CD14-positive monocyte (primary cell): ENCODE measurements at regions not wholly inside any gene's neighbourhood (a gene's known extent, or its start where the extent isn't known, plus 50 kb on each side); places are given as distances from the start of the nearest gene placed in this dataset.

ENCODE experiments used
- DNase-seq, 3 donors: peaks; one replicate each; pipeline ENCODE4 v3.0.0-alpha.2; 2011 to 2022
- H2AFZ ChIP-seq: 2 replicates; pipeline ENCODE4 v1.6.0; 2012; ENCODE audit warnings: mild to moderate bottlenecking, low read depth, low read length, inconsistent platforms; ENCODE audit not compliant: insufficient read depth, poor library complexity, severe bottlenecking
- H3K27ac ChIP-seq, 2 donors: 1 replicate in 1 of 2; 2 replicates in 1 of 2; pipeline ENCODE4 v1.5.1; 2012 to 2013; ENCODE audit warnings: low read length in 2 of 2, control low read depth in 1 of 2, inconsistent platforms in 1 of 2, low read depth in 1 of 2, mild to moderate bottlenecking in 1 of 2
- H3K27me3 ChIP-seq, 2 donors: one replicate each; pipeline versions ENCODE4 v1.6.0 to v1.6.1; 2011 to 2013; ENCODE audit warnings: low read length in 2 of 2; ENCODE audit not compliant: control insufficient read depth in 2 of 2, insufficient read depth in 2 of 2
- H3K36me3 ChIP-seq, 2 donors: replicated peaks in 1 of 2; 1 replicate in 1 of 2; 2 replicates in 1 of 2; pipeline versions ENCODE4 v1.5.1 to v1.6.1; 2012 to 2013; ENCODE audit warnings: low read length in 2 of 2, control low read depth in 1 of 2, inconsistent platforms in 1 of 2, mild to moderate bottlenecking in 1 of 2; ENCODE audit not compliant: insufficient read depth in 2 of 2, control insufficient read depth in 1 of 2
- H3K4me1 ChIP-seq, 2 donors: 1 replicate in 1 of 2; 2 replicates in 1 of 2; pipeline versions ENCODE4 v1.5.1 to v1.6.1; 2012 to 2013; ENCODE audit warnings: low read length in 2 of 2, control low read depth in 1 of 2, inconsistent platforms in 1 of 2, mild to moderate bottlenecking in 1 of 2, moderate library complexity in 1 of 2; ENCODE audit not compliant: insufficient read depth in 2 of 2, control insufficient read depth in 1 of 2
- H3K4me2 ChIP-seq: replicated peaks from 2 replicates; pipeline ENCODE3; 2012; ENCODE audit warnings: low read length, moderate library complexity, mild to moderate bottlenecking; ENCODE audit not compliant: poor library complexity, severe bottlenecking; ENCODE audit errors: extremely low read depth
- H3K4me3 ChIP-seq, 3 experiments: fragments of 200-600 bp in 1 of 3; sonication (generic) in 1 of 3; replicated peaks in 1 of 3; 1 replicate in 2 of 3; 2 replicates in 1 of 3; pipeline ENCODE4 v1.5.1; 2011 to 2013; ENCODE audit warnings: low read length in 3 of 3, mild to moderate bottlenecking in 3 of 3, control low read depth in 2 of 3, low read depth in 2 of 3, inconsistent platforms in 1 of 3, moderate library complexity in 1 of 3
- H3K79me2 ChIP-seq: 2 replicates; pipeline ENCODE4 v1.6.0; 2012; ENCODE audit warnings: mild to moderate bottlenecking, control low read depth, inconsistent platforms, low read length, moderate library complexity; ENCODE audit not compliant: insufficient read depth
- H3K9ac ChIP-seq: 2 replicates; pipeline ENCODE4 v1.6.0; 2017; ENCODE audit warnings: low read length, mild to moderate bottlenecking; ENCODE audit not compliant: insufficient read depth, poor library complexity, severe bottlenecking
- H3K9me3 ChIP-seq, 2 donors: replicated peaks in 1 of 2; 1 replicate in 1 of 2; 2 replicates in 1 of 2; pipeline versions ENCODE4 v1.5.1 to v1.6.1; 2012 to 2013; ENCODE audit warnings: low read length in 2 of 2, control low read depth in 1 of 2; ENCODE audit not compliant: control insufficient read depth in 1 of 2, insufficient read depth in 1 of 2
- H4K20me1 ChIP-seq: 2 replicates; pipeline ENCODE4 v1.6.0; 2012; ENCODE audit warnings: mild to moderate bottlenecking, low read length, control low read depth, moderate library complexity; ENCODE audit not compliant: insufficient read depth
- H3K27ac Mint-ChIP-seq, 7 donors: one replicate each; pipeline ENCODE4 v1.8.0; 2020; ENCODE audit warnings: mild to moderate bottlenecking in 7 of 7, mixed read lengths in 7 of 7, moderate library complexity in 6 of 7, inconsistent platforms in 2 of 7
- H3K27me3 Mint-ChIP-seq, 3 donors: one replicate each; pipeline ENCODE4 v1.8.0; 2021 to 2022; ENCODE audit warnings: low read depth in 3 of 3, mild to moderate bottlenecking in 3 of 3, mixed read lengths in 3 of 3, moderate library complexity in 3 of 3, inconsistent platforms in 1 of 3
- H3K36me3 Mint-ChIP-seq, 2 donors: one replicate each; pipeline ENCODE4 v1.8.0; 2020; ENCODE audit warnings: mixed read lengths in 2 of 2, inconsistent platforms in 1 of 2, mild to moderate bottlenecking in 1 of 2
- H3K4me1 Mint-ChIP-seq: one replicate; pipeline ENCODE4 v1.8.0; 2020; ENCODE audit warnings: mild to moderate bottlenecking, mixed read lengths
- H3K4me3 Mint-ChIP-seq, 2 donors: one replicate each; pipeline ENCODE4 v1.8.0; 2020; ENCODE audit warnings: mild to moderate bottlenecking in 2 of 2, mixed read lengths in 2 of 2, moderate library complexity in 1 of 2
- H3K9me3 Mint-ChIP-seq, 7 donors: one replicate each; pipeline ENCODE4 v1.8.0; 2020 to 2022; ENCODE audit warnings: mixed read lengths in 7 of 7, mild to moderate bottlenecking in 6 of 7, moderate library complexity in 6 of 7, inconsistent platforms in 2 of 7
- CTCF ChIP-seq: fragments of 200-600 bp; IDR thresholded peaks from one replicate; pipeline ENCODE4 v1.8.0; 2022; ENCODE audit warnings: antibody characterized with exemption, mild to moderate bottlenecking
- WGBS: methylation state at CpG from one replicate; pipeline ENCODE4 v1.1.5; 2013; ENCODE audit warnings: missing lambda C conversion rate; ENCODE audit not compliant: insufficient coverage; 5-methylcytosine and 5-hydroxymethylcytosine counted together
- intact Hi-C, 2 donors: fragments of 100-400 bp; cut with micrococcal nuclease; formaldehyde crosslinking; loops; one replicate each; pipeline versions ENCODE4 v1.15.0 to v1.15.1; 2023

DNA sequence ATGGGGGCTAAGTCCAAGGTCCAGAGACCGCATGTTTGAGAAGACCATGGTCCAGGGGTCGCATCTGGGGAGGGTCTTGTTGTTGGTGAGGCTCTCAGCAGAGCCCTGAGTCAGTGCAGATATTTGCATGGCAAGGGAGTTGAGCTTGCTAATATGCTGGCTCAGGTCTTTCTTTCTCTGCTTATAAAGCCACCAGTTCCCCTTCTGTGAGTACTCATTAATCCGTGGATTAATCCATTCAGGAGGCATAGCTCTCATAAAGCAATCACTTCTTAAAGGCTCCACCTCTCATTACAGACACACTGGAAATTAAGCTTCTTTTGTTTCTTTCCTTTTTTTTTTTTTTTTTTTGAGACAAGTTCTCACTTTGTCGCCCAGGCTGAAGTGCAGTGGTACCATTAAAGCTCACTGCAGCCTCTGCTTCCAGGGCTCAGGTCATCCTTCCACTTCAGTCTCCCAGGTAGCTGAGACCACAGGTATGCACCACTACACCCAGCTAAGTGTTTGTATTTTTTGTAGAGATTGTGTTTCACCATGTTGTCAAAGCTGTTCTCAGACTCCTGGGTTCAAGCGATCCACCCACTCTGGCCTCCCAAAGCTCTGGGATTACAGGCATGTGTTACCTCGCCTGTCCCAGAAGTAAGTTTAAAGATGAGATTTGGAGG lies 216.4 kb downstream of the SLITRK5 start:
- no peak for TF ChIP-seq CTCF
- Mint-ChIP-seq H3K4me1 (no peaks in the 10 kb centered on the region), H3K4me3 (no peak overlapping the region), H3K27me3 (no peaks in the 10 kb centered on the region), H3K36me3 (no peaks in the 10 kb centered on the region), H3K27ac (no peak overlapping the region), H3K9me3 (peaks cover 2 to 8% (median 3%) of the 10 kb centered on the region in 7 donors)
- DNase-seq: no peak
- Histone ChIP-seq H3K27ac (no peak overlapping the region), H3K79me2 (no peaks in the 10 kb centered on the region), H3K4me2 (no peak overlapping the region), H3K9me3 (no peaks in the 10 kb centered on the region), H3K36me3 (no peaks in the 10 kb centered on the region), H3K27me3 (no peaks in the 10 kb centered on the region), H4K20me1 (no peaks in the 10 kb centered on the region), H2AFZ (no peak overlapping the region), H3K9ac (no peak overlapping the region), H3K4me1 (no peaks in the 10 kb centered on the region), H3K4me3 (no peak overlapping the region)
- 83% methylated on average over 1 of the region's 6 CpGs for WGBS
- intact Hi-C loops: no loop called here

- no peak for DNase-seq
- Mint-ChIP-seq H3K9me3 (peaks cover 2 to 8% (median 3%) of the 10 kb centered on the region in 7 donors), H3K4me3 (peak overlapping the region in 1 of 2 donors; percentile 1), H3K4me1 (peaks cover 3% of the 10 kb centered on the region), H3K27me3 (no peaks in the 10 kb centered on the region), H3K27ac (no peak overlapping the region), H3K36me3 (no peaks in the 10 kb centered on the region)
- H2AFZ ChIP-seq: no peak overlapping the region
- H3K4me3 ChIP-seq: no peak overlapping the region
- TF ChIP-seq CTCF: no peak
- H3K9me3 ChIP-seq: no peaks in the 10 kb centered on the region
- WGBS: no CpG with 5 or more reads among the region's 2 CpGs
- intact Hi-C loops: no loop called here
- H3K79me2 ChIP-seq: no peaks in the 10 kb centered on the region
- H3K4me1 ChIP-seq: peaks cover 0 to 2% of the 10 kb centered on the region in 2 donors
- H3K9ac ChIP-seq: no peak overlapping the region
- no peaks in the 10 kb centered on the region for H3K36me3 ChIP-seq
- no peak overlapping the region for H3K4me2 ChIP-seq
- no peaks in the 10 kb centered on the region for H3K27me3 ChIP-seq
- H4K20me1 ChIP-seq: no peaks in the 10 kb centered on the region
- H3K27ac ChIP-seq: no peak overlapping the region
These were observed 218.1 kb downstream of the SLITRK5 start for GRCh38 chr13:87889254-87889653.
